GM19351 (cell line): ENCODE measurements at regions not wholly inside any gene's neighbourhood (a gene's known extent, or its start where the extent isn't known, plus 50 kb on each side); places are given as distances from the start of the nearest gene placed in this dataset.

Experiments used
- ATAC-seq: cut with Tn5 transposase; IDR thresholded peaks from one replicate; pipeline ENCODE4 v1.9.1; 2021; ENCODE audit warnings: mild to moderate bottlenecking, moderate library complexity; ENCODE audit not compliant: unreplicated experiment

- ATAC-seq = no peak
Observed at GRCh38 chr20:40978761-40979160, 49.9 kb upstream of the TOP1 start.
